ENCODE measurements at regions not wholly inside any gene's neighbourhood (a gene's known extent, or its start where the extent isn't known, plus 50 kb on each side); places are given as distances from the start of the nearest gene placed in this dataset.

DNA sequence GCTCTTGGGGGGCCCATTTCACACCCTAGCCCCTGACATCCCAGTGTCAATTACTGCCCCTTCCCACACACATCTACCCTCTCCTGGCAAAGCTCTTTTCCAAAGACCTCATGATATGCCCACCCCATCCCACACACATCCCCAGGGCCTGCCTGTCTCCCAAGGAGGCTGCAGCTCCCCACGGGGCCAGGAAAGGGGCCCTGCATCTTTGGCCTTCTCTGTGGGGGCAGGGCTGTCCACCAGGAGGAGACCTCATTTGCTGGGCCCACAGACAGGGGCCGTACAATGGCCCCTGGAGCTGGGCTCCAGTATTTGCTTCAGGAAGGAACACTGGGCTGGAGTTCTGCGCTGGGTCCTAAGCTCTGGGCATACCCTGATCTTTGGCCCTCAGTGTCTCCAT lies 65.6 kb upstream of the RUNX3 start:
- TF ChIP-seq, protein P1, sequence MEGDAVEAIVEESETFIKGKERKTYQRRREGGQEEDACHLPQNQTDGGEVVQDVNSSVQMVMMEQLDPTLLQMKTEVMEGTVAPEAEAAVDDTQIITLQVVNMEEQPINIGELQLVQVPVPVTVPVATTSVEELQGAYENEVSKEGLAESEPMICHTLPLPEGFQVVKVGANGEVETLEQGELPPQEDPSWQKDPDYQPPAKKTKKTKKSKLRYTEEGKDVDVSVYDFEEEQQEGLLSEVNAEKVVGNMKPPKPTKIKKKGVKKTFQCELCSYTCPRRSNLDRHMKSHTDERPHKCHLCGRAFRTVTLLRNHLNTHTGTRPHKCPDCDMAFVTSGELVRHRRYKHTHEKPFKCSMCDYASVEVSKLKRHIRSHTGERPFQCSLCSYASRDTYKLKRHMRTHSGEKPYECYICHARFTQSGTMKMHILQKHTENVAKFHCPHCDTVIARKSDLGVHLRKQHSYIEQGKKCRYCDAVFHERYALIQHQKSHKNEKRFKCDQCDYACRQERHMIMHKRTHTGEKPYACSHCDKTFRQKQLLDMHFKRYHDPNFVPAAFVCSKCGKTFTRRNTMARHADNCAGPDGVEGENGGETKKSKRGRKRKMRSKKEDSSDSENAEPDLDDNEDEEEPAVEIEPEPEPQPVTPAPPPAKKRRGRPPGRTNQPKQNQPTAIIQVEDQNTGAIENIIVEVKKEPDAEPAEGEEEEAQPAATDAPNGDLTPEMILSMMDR (conservative IDR thresholded peaks at IDR 0.05; ENCODE audit: low read depth, low read length) = no peak
- TF ChIP-seq POLR2A (IDR thresholded peaks at IDR 0.05; ENCODE audit: low read depth, low read length) = no peak
- TF ChIP-seq RAD21 (IDR thresholded peaks at IDR 0.05; ENCODE audit: low read length) = no peak
- no peak for TF ChIP-seq RFX5 (IDR thresholded peaks at IDR 0.05; ENCODE audit: low read depth, low read length)
- TF ChIP-seq CHD1 (IDR thresholded peaks at IDR 0.05; ENCODE audit: low read depth, low read length) = no peak

All from IMR-90 (cell line).